GM21423 (cell line): ENCODE measurements at regions not wholly inside any gene's neighbourhood (a gene's known extent, or its start where the extent isn't known, plus 50 kb on each side); places are given as distances from the start of the nearest gene placed in this dataset.

ENCODE experiments used
- ATAC-seq: cut with Tn5 transposase; IDR thresholded peaks from one replicate; pipeline ENCODE4 v1.9.1; 2021; ENCODE audit warnings: mild to moderate bottlenecking, moderate library complexity; ENCODE audit not compliant: unreplicated experiment

- ATAC-seq: no peak
These were observed 648.7 kb downstream of the KCNA4 start for GRCh38 chr11:29368126-29368525.

- ATAC-seq: no peak
These were observed 652.8 kb downstream of the KCNA4 start for GRCh38 chr11:29364006-29364405.

DNA sequence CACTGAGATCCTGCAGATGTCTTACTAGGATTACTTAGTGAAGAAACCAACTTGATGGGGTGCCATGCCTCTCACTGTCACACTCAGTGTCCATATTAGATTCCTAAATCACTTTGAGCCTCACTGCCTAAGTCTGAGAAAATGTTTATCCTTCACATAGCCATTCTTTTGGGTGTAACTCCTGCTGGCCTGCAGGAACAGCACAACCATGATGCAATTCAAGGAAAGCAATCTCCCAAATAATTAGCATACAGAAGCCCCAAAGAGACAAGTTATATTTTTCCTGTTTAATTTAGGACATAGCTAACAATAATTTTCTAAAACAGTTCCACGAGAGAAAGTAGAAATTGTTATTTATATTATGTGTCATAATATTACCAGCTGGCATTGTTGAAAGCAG is 655.5 kb downstream of the KCNA4 start:
- ATAC-seq: no peak

- ATAC-seq: no peak
These were observed 663.0 kb downstream of the KCNA4 start for GRCh38 chr11:29353833-29354232.

GRCh38 chr11:29352273-29352795 is 664.5 kb downstream of the KCNA4 start:
- no peak for ATAC-seq

- ATAC-seq: no peak
These were observed 665.4 kb downstream of the KCNA4 start for GRCh38 chr11:29351301-29351873.

DNA sequence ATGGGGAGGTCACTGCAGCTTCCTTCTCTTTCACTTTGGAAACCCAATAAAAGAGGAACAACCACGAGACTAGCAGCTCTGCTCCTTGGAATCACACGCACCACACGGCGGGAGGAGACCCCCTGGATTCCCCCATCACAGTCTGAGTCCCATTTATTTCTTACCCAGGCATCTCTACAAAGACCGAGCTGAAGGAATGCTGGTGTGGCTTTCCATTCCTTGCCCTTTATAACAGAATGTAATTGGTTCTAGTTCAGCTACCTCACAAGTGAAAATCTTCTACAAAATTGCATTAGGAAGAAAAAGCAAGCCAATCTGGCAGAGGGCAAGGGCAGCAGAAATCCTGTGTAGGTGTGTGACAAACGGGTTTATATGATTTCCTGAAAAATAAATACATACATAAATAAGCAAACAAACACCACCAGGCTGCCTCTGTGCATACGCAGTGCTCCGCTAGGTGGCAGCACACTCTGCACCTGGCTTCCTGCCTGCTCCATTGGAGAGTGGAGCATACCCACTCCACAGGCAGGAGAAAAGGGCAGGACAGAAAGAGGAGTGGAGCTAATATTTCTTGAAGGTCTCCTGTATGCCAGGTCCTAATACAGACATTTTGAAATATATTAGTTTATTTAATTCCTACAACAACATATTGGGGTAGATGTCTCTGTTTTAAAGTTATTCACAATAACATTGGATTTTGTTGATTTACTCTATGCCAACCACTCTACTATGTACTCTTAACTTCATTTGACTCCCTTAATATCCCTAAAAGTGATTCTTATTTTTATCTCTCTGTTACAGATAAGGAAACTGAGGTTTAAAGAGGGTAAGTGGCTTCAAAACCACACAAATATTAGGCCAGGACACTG is 673.1 kb downstream of the KCNA4 start:
- peak; percentile 93 for ATAC-seq

DNA sequence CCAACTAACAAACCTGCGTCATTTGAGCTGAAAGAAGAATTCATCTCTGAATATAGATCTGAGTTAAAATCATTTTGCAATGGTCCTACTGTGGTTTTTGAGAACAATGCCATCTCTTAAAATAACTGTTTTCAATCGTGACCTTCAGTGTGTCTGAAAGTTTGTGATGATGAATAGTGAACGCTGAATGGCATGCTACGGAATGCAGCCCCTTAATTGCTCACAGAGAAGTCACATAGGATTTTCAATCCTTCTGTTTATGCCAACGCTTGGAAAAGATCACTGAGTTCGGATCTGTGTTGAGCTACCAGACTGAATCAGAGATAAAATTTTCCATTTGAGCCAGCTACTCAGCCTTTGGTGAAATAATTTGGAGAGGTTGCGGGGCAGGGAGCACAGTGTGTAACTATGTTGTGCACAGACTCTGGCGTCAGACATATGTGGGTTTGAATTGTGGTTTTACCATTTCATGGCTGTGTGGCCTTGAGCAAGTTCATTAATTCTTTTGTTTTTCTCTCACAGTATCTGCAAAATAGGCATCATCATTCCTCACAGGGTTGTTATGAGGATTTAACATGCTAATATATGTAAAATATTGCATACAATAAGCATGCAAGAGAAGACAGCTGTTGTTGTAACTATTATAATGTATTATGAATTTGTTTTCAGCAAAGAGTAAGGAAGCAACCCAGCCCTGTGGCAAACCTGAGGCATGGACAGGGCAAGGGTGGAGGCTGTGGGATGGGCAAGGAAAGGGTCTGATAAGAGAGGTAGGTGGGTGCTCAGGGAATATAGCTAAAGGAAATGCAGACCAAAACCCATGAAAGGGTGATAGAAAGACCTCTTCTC is 679.9 kb downstream of the KCNA4 start:
- no peak for ATAC-seq

GRCh38 chr11:29334776-29335130 is 682.1 kb downstream of the KCNA4 start:
- ATAC-seq: no peak

DNA sequence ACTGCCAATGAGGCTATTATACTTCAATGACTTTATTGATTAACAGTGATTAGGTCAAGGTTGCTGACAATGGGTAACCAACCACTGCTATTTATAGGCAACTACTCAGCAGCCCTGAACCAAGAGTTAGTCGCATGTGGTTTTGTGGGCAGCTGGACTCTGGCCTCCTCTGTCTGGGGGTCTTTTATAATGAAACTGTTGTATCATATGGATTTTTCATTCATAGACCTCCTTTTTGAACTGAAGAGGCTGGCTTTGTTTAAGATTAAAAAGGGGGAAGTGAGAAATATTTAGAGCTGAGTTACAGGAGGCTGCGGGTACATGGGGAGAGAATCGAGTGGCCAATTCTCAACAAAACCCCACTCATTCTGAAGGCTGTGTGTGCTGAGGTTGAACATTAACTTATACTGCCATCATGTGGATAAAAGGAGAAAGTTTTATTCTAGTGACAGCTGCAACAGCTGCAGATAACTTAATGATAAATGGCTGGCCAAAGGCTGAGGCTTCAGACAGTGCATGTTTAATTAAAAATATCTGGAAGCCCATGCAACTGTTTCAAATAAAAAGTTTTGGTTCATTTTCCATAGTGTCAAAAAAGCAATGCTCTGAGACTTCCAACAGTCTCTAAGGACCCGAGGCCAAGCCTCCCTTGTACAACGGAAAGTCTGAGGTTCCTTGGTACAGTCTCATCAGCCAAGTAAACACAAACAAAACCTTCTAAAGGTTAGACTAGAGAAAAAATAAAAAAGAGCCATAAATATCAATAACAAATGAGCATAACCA is 682.6 kb downstream of the KCNA4 start:
- peak; percentile 93 for ATAC-seq

DNA sequence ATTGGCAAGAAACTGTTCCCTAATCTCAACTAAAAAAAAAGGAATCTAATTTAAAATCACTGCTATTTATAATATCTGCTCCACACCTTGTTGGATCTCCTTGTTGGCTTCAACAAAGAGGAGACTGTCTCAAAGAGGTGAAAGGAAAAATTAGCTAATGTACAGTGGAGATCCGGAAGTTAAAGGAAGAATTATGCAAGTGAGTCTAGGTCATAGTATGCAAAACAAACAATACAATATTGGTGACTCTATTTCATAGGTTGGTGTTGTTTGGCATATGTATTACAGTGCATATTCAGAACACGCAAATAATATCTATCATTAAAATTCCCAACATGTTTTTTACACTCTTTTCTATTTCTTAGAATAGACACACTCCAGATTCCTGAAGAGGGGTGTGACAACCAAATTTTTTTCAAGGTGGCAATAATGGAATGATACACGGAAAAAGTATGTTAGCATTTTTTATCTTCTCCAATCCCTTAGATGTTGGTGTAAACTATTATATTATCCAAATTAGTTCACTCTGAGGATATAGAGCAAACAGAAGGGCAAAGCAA is 685.3 kb downstream of the KCNA4 start:
- ATAC-seq: no peak

- peak; percentile 40 for ATAC-seq
These were observed 687.8 kb downstream of the KCNA4 start for GRCh38 chr11:29328961-29329441.

DNA sequence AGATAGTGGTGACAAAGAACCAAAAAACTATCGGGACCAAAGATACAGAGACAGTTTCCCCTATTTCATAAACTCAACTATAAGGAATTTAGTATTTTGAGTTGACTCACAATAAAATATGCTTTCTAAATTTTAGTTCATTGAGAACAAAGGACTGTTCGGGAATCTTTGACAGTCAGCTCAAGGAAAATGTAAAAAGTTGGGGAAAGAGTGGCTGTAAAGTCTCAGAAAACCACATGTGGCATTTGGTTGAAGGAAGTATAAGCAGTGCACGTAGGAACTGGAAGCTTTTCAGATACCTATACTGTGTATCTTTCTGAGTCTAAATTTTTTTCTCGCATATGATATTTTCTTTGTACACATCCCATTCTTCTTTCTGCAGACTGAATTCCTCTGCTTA is 688.9 kb downstream of the KCNA4 start:
- no peak for ATAC-seq

DNA sequence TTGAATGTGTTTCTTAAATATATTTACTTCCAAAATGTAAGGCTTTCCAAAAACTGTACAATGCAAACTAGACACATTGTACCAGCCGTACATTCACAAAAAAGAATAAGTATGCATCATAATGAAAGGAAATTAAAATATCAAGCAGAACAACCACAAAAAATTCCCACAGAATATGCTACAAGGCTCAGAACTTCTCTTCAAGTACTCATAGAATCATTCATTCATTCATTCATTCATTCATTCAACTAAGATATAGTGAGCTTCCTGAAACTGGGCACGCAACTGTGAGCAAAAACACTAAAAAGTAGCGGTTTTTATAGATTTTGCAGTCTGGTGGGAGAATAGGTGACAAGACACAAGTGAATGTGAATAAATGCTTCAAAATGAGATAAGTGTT is 690.1 kb downstream of the KCNA4 start:
- no peak for ATAC-seq

DNA sequence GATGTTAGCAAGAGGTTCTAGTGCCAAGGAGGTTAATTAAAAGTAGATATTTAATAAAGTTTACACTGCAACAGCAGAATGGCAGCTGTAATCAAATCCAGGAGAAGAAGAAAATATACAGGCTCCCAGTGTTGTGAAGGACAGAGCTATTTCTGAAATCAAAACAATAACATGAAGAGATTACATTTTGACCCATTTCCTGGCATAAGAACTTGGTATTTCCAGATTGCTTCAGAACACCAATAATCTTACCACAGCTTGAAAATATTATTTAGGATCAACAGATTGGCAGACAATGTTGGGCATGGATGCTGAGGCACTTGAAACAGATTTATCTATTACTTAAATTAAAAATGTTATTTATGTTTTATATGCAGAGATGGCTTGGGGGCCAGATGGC is 692.5 kb downstream of the KCNA4 start:
- ATAC-seq: no peak

DNA sequence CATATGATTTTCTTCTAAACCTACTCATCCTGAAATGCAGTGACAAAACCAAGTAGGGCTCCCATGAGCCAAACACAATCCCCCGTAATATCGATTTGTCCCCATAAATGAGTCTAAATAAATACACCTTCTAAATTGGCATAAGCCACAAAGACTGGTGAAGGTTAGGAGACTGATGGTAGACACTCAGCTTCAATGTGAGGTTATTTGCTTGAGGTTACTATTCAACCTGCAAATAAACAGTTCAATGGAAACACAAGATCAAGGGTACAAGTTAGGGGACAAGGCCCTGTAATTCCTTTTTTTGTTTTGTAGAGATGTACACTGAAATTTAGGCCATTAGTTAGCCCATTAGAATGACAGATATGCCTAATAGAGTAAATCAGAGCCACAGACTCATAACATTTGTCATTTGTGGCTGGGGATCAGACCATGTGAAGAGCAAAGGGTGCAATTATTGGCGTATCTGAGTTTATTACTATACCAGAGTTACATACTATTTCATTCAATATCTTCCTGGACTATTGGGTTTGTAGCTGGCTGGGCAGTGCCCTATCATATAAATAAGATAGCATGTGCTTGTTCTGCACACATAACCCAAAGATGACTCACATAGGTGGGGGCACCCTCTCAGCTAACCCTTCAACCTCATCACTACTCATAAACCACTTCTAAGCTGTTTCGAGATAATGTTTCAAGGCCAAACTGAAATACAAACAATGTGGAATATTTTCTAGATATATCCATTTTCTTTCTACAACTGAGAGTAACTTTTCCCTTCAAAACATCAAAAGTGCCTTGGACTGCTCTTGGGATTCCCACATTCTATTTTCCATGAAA is 695.3 kb downstream of the KCNA4 start:
- no peak for ATAC-seq

DNA sequence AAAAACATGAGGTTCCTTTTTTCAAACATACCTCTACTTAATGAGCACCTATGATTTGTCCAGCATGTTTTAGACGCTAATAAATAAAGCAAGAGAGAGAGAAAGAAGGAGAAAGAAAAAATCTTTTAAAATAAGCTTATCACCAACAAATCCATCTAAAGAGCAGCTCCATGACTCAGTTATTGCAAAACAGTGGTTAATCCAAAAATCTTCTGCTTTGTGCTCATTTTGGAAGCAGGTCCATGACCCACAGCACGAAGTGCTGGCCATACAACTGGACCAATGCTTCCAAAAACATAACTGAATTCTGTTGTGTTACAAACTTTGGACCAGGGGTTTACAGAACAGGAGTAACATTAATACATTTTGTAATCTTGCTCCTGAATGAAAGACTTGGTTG is 696.6 kb downstream of the KCNA4 start:
- no peak for ATAC-seq

GRCh38 chr11:29319210-29319609 is 697.6 kb downstream of the KCNA4 start:
- ATAC-seq: no peak

GRCh38 chr11:29318134-29318845 is 698.5 kb downstream of the KCNA4 start:
- no peak for ATAC-seq
